ENCODE measurements at regions not wholly inside any gene's neighbourhood (a gene's known extent, or its start where the extent isn't known, plus 50 kb on each side); places are given as distances from the start of the nearest gene placed in this dataset.
"Not testable (repeated sequence)": the region's sequence is repeated elsewhere in the genome, so short reads cannot be mapped to it uniquely, and the experiment has no call there.

GRCh38 chr7:131929632-131930031, 373.2 kb upstream of the PODXL start:
- Histone ChIP-seq H3K27me3 (peaks cover 0 to 23% of the 10 kb centered on the region in 2 donors), H3K36me3 (no peaks in the 10 kb centered on the region), H3K9me3 (no peaks in the 10 kb centered on the region), H3K4me3 (no peak overlapping the region), H3K4me1 (no peaks in the 10 kb centered on the region), H3K27ac (no peak overlapping the region)
- TF ChIP-seq CTCF (IDR thresholded peaks at IDR 0.05) = no peak
- DNase-seq = no peak
- intact Hi-C loops (cut with DNase I; ENCODE audit: low total_unique reads) = no loop called here

- no peak for DNase-seq
- Histone ChIP-seq H3K36me3 (no peaks in the 10 kb centered on the region), H3K27me3 (peaks cover 0 to 23% of the 10 kb centered on the region in 2 donors), H3K4me3 (no peak overlapping the region), H3K9me3 (no peaks in the 10 kb centered on the region), H3K27ac (no peak overlapping the region), H3K4me1 (no peaks in the 10 kb centered on the region)
- intact Hi-C loops (cut with DNase I; ENCODE audit: low total_unique reads) = no loop called here
- no peak for TF ChIP-seq CTCF (IDR thresholded peaks at IDR 0.05)
Measured at GRCh38 chr7:131927770-131928423, 371.5 kb upstream of the PODXL start.

GRCh38 chr7:131925636-131926035, 369.2 kb upstream of the PODXL start:
- Histone ChIP-seq H3K27me3 (peaks cover 0 to 21% of the 10 kb centered on the region in 2 donors), H3K36me3 (no peaks in the 10 kb centered on the region), H3K27ac (no peak overlapping the region), H3K4me3 (no peak overlapping the region), H3K9me3 (no peaks in the 10 kb centered on the region), H3K4me1 (no peaks in the 10 kb centered on the region)
- TF ChIP-seq CTCF (IDR thresholded peaks at IDR 0.05) = no peak
- intact Hi-C loops (cut with DNase I; ENCODE audit: low total_unique reads) = no loop called here
- no peak for DNase-seq

- peaks cover 0 to 16% of the 10 kb centered on the region in 2 donors for H3K27me3 ChIP-seq
- DNase-seq = no peak
- no peaks in the 10 kb centered on the region for H3K4me1 ChIP-seq
- TF ChIP-seq CTCF (IDR thresholded peaks at IDR 0.05) = no peak
- intact Hi-C loops (cut with DNase I; ENCODE audit: low total_unique reads) = no loop called here
- H3K4me3 ChIP-seq = no peak overlapping the region
- no peaks in the 10 kb centered on the region for H3K36me3 ChIP-seq
- no peaks in the 10 kb centered on the region for H3K9me3 ChIP-seq
- no peak overlapping the region for H3K27ac ChIP-seq
Measured at GRCh38 chr7:131924857-131925256, 368.4 kb upstream of the PODXL start.

- intact Hi-C loops (cut with DNase I; ENCODE audit: low total_unique reads); H3K27me3 ChIP-seq; H3K4me1 ChIP-seq; H3K9me3 ChIP-seq; H3K4me3 ChIP-seq; H3K27ac ChIP-seq; DNase-seq; H3K36me3 ChIP-seq: not testable (repeated sequence)
Measured at GRCh38 chr7:131922948-131923347, 366.5 kb upstream of the PODXL start.

- no peak overlapping the region for H3K4me3 ChIP-seq
- no peaks in the 10 kb centered on the region for H3K27me3 ChIP-seq
- intact Hi-C loops (cut with DNase I; ENCODE audit: low total_unique reads) = no loop called here
- H3K4me1 ChIP-seq = no peaks in the 10 kb centered on the region
- TF ChIP-seq CTCF (IDR thresholded peaks at IDR 0.05) = no peak
- no peak for DNase-seq
- no peaks in the 10 kb centered on the region for H3K9me3 ChIP-seq
- H3K27ac ChIP-seq = no peak overlapping the region
- no peaks in the 10 kb centered on the region for H3K36me3 ChIP-seq
Measured at GRCh38 chr7:131921016-131921415, 364.6 kb upstream of the PODXL start.
